IPS-20b (cell line): ENCODE measurements at regions not wholly inside any gene's neighbourhood (a gene's known extent, or its start where the extent isn't known, plus 50 kb on each side); places are given as distances from the start of the nearest gene placed in this dataset.

Source experiments
- H3K27ac ChIP-seq: one replicate; pipeline ENCODE4 v1.5.1; 2013; ENCODE audit warnings: low read length
- H3K27me3 ChIP-seq: 2 replicates; pipeline ENCODE4 v1.6.1; 2013; ENCODE audit warnings: mild to moderate bottlenecking, low read length, inconsistent platforms; ENCODE audit not compliant: insufficient read depth
- H3K36me3 ChIP-seq: 2 replicates; pipeline ENCODE4 v1.6.1; 2013; ENCODE audit warnings: low read depth, mild to moderate bottlenecking, inconsistent platforms, low read length, moderate library complexity; ENCODE audit not compliant: insufficient read depth
- H3K4me1 ChIP-seq: 2 replicates; pipeline ENCODE4 v1.6.1; 2013; ENCODE audit warnings: mild to moderate bottlenecking, control low read depth, inconsistent platforms, low read length, moderate library complexity; ENCODE audit not compliant: insufficient read depth
- H3K4me3 ChIP-seq: 2 replicates; pipeline ENCODE4 v1.5.1; 2013; ENCODE audit warnings: mild to moderate bottlenecking, low read length, inconsistent platforms
- H3K9ac ChIP-seq: 2 replicates; pipeline ENCODE4 v1.6.1; 2013; ENCODE audit warnings: low read depth, mild to moderate bottlenecking, inconsistent platforms, low read length, moderate library complexity
- H3K9me3 ChIP-seq: 2 replicates; pipeline ENCODE4 v1.6.1; 2013; ENCODE audit warnings: mild to moderate bottlenecking, low read depth, low read length, inconsistent platforms; ENCODE audit not compliant: insufficient read depth

- H3K36me3 ChIP-seq, result no peaks in the 10 kb centered on the region
- H3K4me1 ChIP-seq, result no peaks in the 10 kb centered on the region; the same call in 1 of the 2 replicates
- no peak overlapping the region for H3K4me3 ChIP-seq
- H3K27ac ChIP-seq, result no peak overlapping the region
- H3K9ac ChIP-seq, result no peak overlapping the region
- 0 out of 2 replicates have a peak, but pooled peaks cover under 1% of the 10 kb centered on the region for H3K9me3 ChIP-seq
- H3K27me3 ChIP-seq, result no peaks in the 10 kb centered on the region
Measured at GRCh38 chr15:94000606-94001005, 230.8 kb upstream of the MCTP2 start.

- H3K27me3 ChIP-seq, result no peaks in the 10 kb centered on the region
- no peaks in the 10 kb centered on the region for H3K9me3 ChIP-seq
- no peaks in the 10 kb centered on the region; the same call in 1 of the 2 replicates for H3K4me1 ChIP-seq
- H3K9ac ChIP-seq, result no peak overlapping the region
- H3K4me3 ChIP-seq, result no peak overlapping the region
- H3K36me3 ChIP-seq, result no peaks in the 10 kb centered on the region
- no peak overlapping the region for H3K27ac ChIP-seq
Measured at GRCh38 chr15:93997071-93997658, 234.2 kb upstream of the MCTP2 start.

GRCh38 chr15:93989440-93989998 lies 241.8 kb upstream of the MCTP2 start:
- H3K4me3 ChIP-seq, result no peak overlapping the region
- no peaks in the 10 kb centered on the region for H3K27me3 ChIP-seq
- no peaks in the 10 kb centered on the region for H3K4me1 ChIP-seq
- no peaks in the 10 kb centered on the region for H3K36me3 ChIP-seq
- H3K9me3 ChIP-seq, result no peaks in the 10 kb centered on the region
- no peak overlapping the region for H3K27ac ChIP-seq
- no peak overlapping the region for H3K9ac ChIP-seq

GRCh38 chr15:93987068-93987467 lies 244.3 kb upstream of the MCTP2 start:
- no peaks in the 10 kb centered on the region for H3K27me3 ChIP-seq
- H3K27ac ChIP-seq, result no peak overlapping the region
- H3K4me3 ChIP-seq, result no peak overlapping the region
- H3K36me3 ChIP-seq, result no peaks in the 10 kb centered on the region
- no peaks in the 10 kb centered on the region for H3K9me3 ChIP-seq
- H3K9ac ChIP-seq, result no peak overlapping the region
- H3K4me1 ChIP-seq, result no peaks in the 10 kb centered on the region

GRCh38 chr15:93986400-93986984 lies 244.9 kb upstream of the MCTP2 start:
- H3K9me3 ChIP-seq, result no peaks in the 10 kb centered on the region
- no peak overlapping the region for H3K4me3 ChIP-seq
- H3K4me1 ChIP-seq, result no peaks in the 10 kb centered on the region
- H3K9ac ChIP-seq, result no peak overlapping the region
- no peaks in the 10 kb centered on the region for H3K27me3 ChIP-seq
- no peaks in the 10 kb centered on the region for H3K36me3 ChIP-seq
- H3K27ac ChIP-seq, result no peak overlapping the region

- no peaks in the 10 kb centered on the region for H3K4me1 ChIP-seq
- H3K36me3 ChIP-seq, result no peaks in the 10 kb centered on the region
- no peak overlapping the region for H3K9ac ChIP-seq
- H3K27me3 ChIP-seq, result no peaks in the 10 kb centered on the region
- H3K4me3 ChIP-seq, result no peak overlapping the region
- no peak overlapping the region for H3K27ac ChIP-seq
- no peaks in the 10 kb centered on the region for H3K9me3 ChIP-seq
Measured at GRCh38 chr15:93985925-93986324, 245.4 kb upstream of the MCTP2 start.

- Histone ChIP-seq H3K4me1 (no peaks in the 10 kb centered on the region), H3K4me3 (no peak overlapping the region), H3K27ac (no peak overlapping the region)
Measured at GRCh38 chr15:93985176-93985575, 246.2 kb upstream of the MCTP2 start.

GRCh38 chr15:93983526-93983925 lies 247.8 kb upstream of the MCTP2 start:
- Histone ChIP-seq H3K27ac (no peak overlapping the region), H3K9me3 (no peaks in the 10 kb centered on the region), H3K4me3 (no peak overlapping the region), H3K9ac (no peak overlapping the region), H3K27me3 (no peaks in the 10 kb centered on the region), H3K36me3 (no peaks in the 10 kb centered on the region), H3K4me1 (no peaks in the 10 kb centered on the region)

More at GRCh38 chr15:93985176-93985575, 246.2 kb upstream of the MCTP2 start:
- no peaks in the 10 kb centered on the region for H3K27me3 ChIP-seq
- no peaks in the 10 kb centered on the region for H3K36me3 ChIP-seq
- H3K9ac ChIP-seq, result no peak overlapping the region
- no peaks in the 10 kb centered on the region for H3K9me3 ChIP-seq

- no peaks in the 10 kb centered on the region for H3K4me1 ChIP-seq
- H3K4me3 ChIP-seq, result no peak overlapping the region
- H3K36me3 ChIP-seq, result no peaks in the 10 kb centered on the region
- no peaks in the 10 kb centered on the region for H3K27me3 ChIP-seq
- H3K9me3 ChIP-seq, result no peaks in the 10 kb centered on the region
- H3K9ac ChIP-seq, result no peak overlapping the region
- H3K27ac ChIP-seq, result no peak overlapping the region
Measured at GRCh38 chr15:93982226-93982727, 249.1 kb upstream of the MCTP2 start.

- H3K27me3 ChIP-seq, result no peaks in the 10 kb centered on the region
- no peaks in the 10 kb centered on the region for H3K36me3 ChIP-seq
- no peak overlapping the region for H3K9ac ChIP-seq
- H3K27ac ChIP-seq, result no peak overlapping the region
- no peaks in the 10 kb centered on the region for H3K4me1 ChIP-seq
- H3K9me3 ChIP-seq, result no peaks in the 10 kb centered on the region
- no peak overlapping the region for H3K4me3 ChIP-seq
Measured at GRCh38 chr15:93981706-93982105, 249.7 kb upstream of the MCTP2 start.

- H3K27me3 ChIP-seq, result no peaks in the 10 kb centered on the region
- no peaks in the 10 kb centered on the region for H3K9me3 ChIP-seq
- H3K4me3 ChIP-seq, result no peak overlapping the region
- no peaks in the 10 kb centered on the region for H3K4me1 ChIP-seq
- no peaks in the 10 kb centered on the region for H3K36me3 ChIP-seq
- H3K9ac ChIP-seq, result no peak overlapping the region
- H3K27ac ChIP-seq, result no peak overlapping the region
Measured at GRCh38 chr15:93980261-93980911, 251.0 kb upstream of the MCTP2 start.
